GM04504 (cell line): ENCODE measurements at regions not wholly inside any gene's neighbourhood (a gene's known extent, or its start where the extent isn't known, plus 50 kb on each side); places are given as distances from the start of the nearest gene placed in this dataset.
"Not testable (repeated sequence)": the region's sequence is repeated elsewhere in the genome, so short reads cannot be mapped to it uniquely, and the experiment has no call there.

Experiments
- DNase-seq: peaks from one replicate; pipeline ENCODE4 v3.0.0-alpha.2; 2012; ENCODE audit warnings: low read depth

GRCh38 chr17:62196587-62196986, 131.5 kb upstream of the MED13 start:
- not testable (repeated sequence) for DNase-seq

GRCh38 chr17:62194401-62194800, 129.3 kb upstream of the MED13 start:
- no peak for DNase-seq

- DNase-seq, result no peak
Observed at GRCh38 chr17:62193249-62193648, 128.2 kb upstream of the MED13 start.

- DNase-seq, result no peak
Observed at GRCh38 chr17:62191390-62192361, 126.6 kb upstream of the MED13 start.

- no peak for DNase-seq
Observed at GRCh38 chr17:62189377-62189776, 124.3 kb upstream of the MED13 start.

GRCh38 chr17:62188713-62189112, 123.6 kb upstream of the MED13 start:
- no peak for DNase-seq

- DNase-seq, result no peak
Observed at GRCh38 chr17:62187681-62188080, 122.6 kb upstream of the MED13 start.

GRCh38 chr17:62186841-62187240, 121.8 kb upstream of the MED13 start:
- no peak for DNase-seq

- DNase-seq, result no peak
Observed at GRCh38 chr17:62180772-62181171, 115.7 kb upstream of the MED13 start.

GRCh38 chr17:62179525-62180161, 114.6 kb upstream of the MED13 start:
- DNase-seq, result peak; percentile 29

- no peak for DNase-seq
Observed at GRCh38 chr17:62178579-62178978, 113.5 kb upstream of the MED13 start.

- DNase-seq, result no peak
Observed at GRCh38 chr17:62172492-62173291, 107.6 kb upstream of the MED13 start.

GRCh38 chr17:62167076-62167475, 102.0 kb upstream of the MED13 start:
- no peak for DNase-seq

- DNase-seq, result no peak
Observed at GRCh38 chr17:62164747-62165722, 100.0 kb upstream of the MED13 start.

GRCh38 chr17:62163847-62164246, 98.8 kb upstream of the MED13 start:
- no peak for DNase-seq

GRCh38 chr17:62162898-62163297, 97.8 kb upstream of the MED13 start:
- no peak for DNase-seq

- no peak for DNase-seq
Observed at GRCh38 chr17:62161405-62162148, 96.5 kb upstream of the MED13 start.

- no peak for DNase-seq
Observed at GRCh38 chr17:62160816-62161215, 95.7 kb upstream of the MED13 start.

GRCh38 chr17:62159994-62160393, 94.9 kb upstream of the MED13 start:
- no peak for DNase-seq

GRCh38 chr17:62156949-62157348, 91.9 kb upstream of the MED13 start:
- no peak for DNase-seq

GRCh38 chr17:62154909-62155308, 89.8 kb upstream of the MED13 start:
- DNase-seq, result no peak
